SK-N-SH treated with all-trans-retinoic acid at 6 μM for 48 hours (cell line): ENCODE measurements at regions not wholly inside any gene's neighbourhood (a gene's known extent, or its start where the extent isn't known, plus 50 kb on each side); places are given as distances from the start of the nearest gene placed in this dataset.

ENCODE experiments used
- ARNTL ChIP-seq: fragments of 450-650 bp; formaldehyde crosslinking; IDR thresholded peaks from 2 replicates; pipeline ENCODE4 v1.5.0; 2020; ENCODE audit warnings: low read depth, mild to moderate bottlenecking, moderate library complexity, borderline replicate concordance
- OSR1 ChIP-seq: fragments of 250-450 bp; sonication (Bioruptor Pico); IDR thresholded peaks from 2 replicates; pipeline ENCODE4 v1.8.0; 2022; ENCODE audit warnings: moderate library complexity, mild to moderate bottlenecking, inconsistent platforms
- RARB ChIP-seq: fragments of 250-450 bp; sonication (Bioruptor Pico); IDR thresholded peaks from 2 replicates; pipeline ENCODE4 v1.8.0; 2021; ENCODE audit warnings: mild to moderate bottlenecking, moderate library complexity
- ZFP30 ChIP-seq: fragments of 450-650 bp; formaldehyde crosslinking; IDR thresholded peaks from 2 replicates; pipeline ENCODE4 v1.5.0; 2022; ENCODE audit warnings: mild to moderate bottlenecking, moderate library complexity

DNA sequence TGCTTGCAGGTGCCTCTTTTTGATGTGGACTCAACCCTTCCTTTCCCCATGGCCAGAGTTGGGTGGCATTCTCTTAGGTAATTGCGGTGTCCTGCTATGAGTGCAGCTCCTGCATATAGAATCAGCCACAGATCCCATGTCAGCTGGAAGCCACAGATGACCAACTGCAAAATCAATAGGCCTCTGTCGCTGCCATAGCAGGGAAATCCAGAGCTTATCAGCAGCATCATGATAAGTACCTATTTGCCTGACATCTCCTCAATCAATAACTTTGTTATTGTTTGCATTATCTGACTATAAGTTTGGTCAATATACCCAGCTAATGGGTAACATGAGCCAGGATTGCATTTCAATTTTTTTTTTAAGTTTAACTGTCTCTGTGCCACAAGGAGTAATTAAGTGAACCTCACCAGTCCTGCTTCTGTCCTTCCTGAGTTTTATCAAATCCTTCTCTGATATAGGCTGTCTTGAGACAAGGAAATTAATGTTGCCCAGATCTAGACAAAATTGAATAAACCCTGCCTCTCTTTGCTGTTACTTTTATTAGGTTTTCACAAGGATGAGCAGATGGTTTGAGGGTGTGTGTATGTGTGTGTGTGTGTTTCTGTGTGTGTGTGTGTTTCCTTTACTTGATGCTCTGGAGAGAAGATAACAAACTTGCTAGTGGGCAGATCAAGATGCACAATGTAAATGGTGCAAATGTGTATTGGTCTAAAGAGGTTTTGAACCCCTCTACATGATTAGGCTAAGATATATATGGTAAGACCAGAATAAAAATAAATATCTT lies 59.6 kb upstream of the CREB1 start:
- TF ChIP-seq ZFP30 (CRISPR knock-in tag) (no peak), RARB (CRISPR knock-in tag) (no peak), OSR1 (no peak), ARNTL (CRISPR knock-in tag) (no peak)
